ENCODE measurements at regions not wholly inside any gene's neighbourhood (a gene's known extent, or its start where the extent isn't known, plus 50 kb on each side); places are given as distances from the start of the nearest gene placed in this dataset.

GRCh38 chr13:37959284-37959683 is 89.7 kb upstream of the TRPC4 start:
- TF ChIP-seq CTCF (conservative IDR thresholded peaks at IDR 0.05; ENCODE audit: low read length), result no peak
- no peak for TF ChIP-seq EZH2phosphoT487 (IDR thresholded peaks at IDR 0.05; ENCODE audit: borderline replicate concordance)

Data from Loucy (cell line).